H9 (cell line): ENCODE measurements at regions not wholly inside any gene's neighbourhood (a gene's known extent, or its start where the extent isn't known, plus 50 kb on each side); places are given as distances from the start of the nearest gene placed in this dataset.

Experiments
- DNase-seq: peaks from one replicate; pipeline ENCODE4 v3.0.0-alpha.2; 2017
- H2AFZ ChIP-seq: one replicate; pipeline ENCODE4 v1.6.1; 2013; ENCODE audit warnings: mild to moderate bottlenecking, low read length, control low read depth, moderate library complexity
- H2AK5ac ChIP-seq: 2 replicates; pipeline ENCODE4 v1.6.1; 2013; ENCODE audit warnings: low read length, control low read depth, mixed read lengths; ENCODE audit not compliant: insufficient read length
- H2BK120ac ChIP-seq: one replicate; pipeline ENCODE4 v1.6.1; 2013; ENCODE audit warnings: low read depth, mild to moderate bottlenecking, low read length, control low read depth, inconsistent platforms; ENCODE audit not compliant: poor library complexity, severe bottlenecking
- H2BK12ac ChIP-seq: 2 replicates; pipeline ENCODE4 v1.6.1; 2013; ENCODE audit warnings: low read length, control low read depth, mixed read lengths, low read depth; ENCODE audit not compliant: insufficient read length
- H2BK15ac ChIP-seq: 2 replicates; pipeline ENCODE4 v1.6.1; 2013; ENCODE audit warnings: low read depth, low read length, control low read depth
- H2BK20ac ChIP-seq: one replicate; pipeline ENCODE4 v1.6.1; 2013; ENCODE audit warnings: low read depth, mild to moderate bottlenecking, low read length, control low read depth, inconsistent platforms; ENCODE audit not compliant: poor library complexity, severe bottlenecking
- H2BK5ac ChIP-seq: 2 replicates; pipeline ENCODE4 v1.6.1; 2013; ENCODE audit warnings: low read length, control low read depth, mixed read lengths; ENCODE audit not compliant: insufficient read length
- H3K14ac ChIP-seq: 2 replicates; pipeline ENCODE4 v1.6.1; 2013; ENCODE audit warnings: low read length, control low read depth; ENCODE audit not compliant: insufficient read depth
- H3K18ac ChIP-seq: 2 replicates; pipeline ENCODE4 v1.6.1; 2013; ENCODE audit warnings: low read depth, mild to moderate bottlenecking, mixed read lengths, low read length, control low read depth; ENCODE audit not compliant: insufficient read length
- H3K23ac ChIP-seq: 2 replicates; pipeline ENCODE4 v1.6.1; 2013; ENCODE audit warnings: low read length, control low read depth, mixed read lengths, low read depth; ENCODE audit not compliant: insufficient read length
- H3K23me2 ChIP-seq: 2 replicates; pipeline ENCODE4 v1.6.1; 2013; ENCODE audit warnings: low read depth, mild to moderate bottlenecking, mixed read lengths, low read length, control low read depth; ENCODE audit not compliant: insufficient read length, poor library complexity, severe bottlenecking
- H3K27ac ChIP-seq: 2 replicates; pipeline ENCODE4 v1.5.1; 2013; ENCODE audit warnings: low read length, control low read depth, mixed read lengths, low read depth; ENCODE audit not compliant: insufficient read length
- H3K27me3 ChIP-seq: 2 replicates; pipeline ENCODE4 v1.6.1; 2013; ENCODE audit warnings: low read length, control low read depth, inconsistent platforms; ENCODE audit not compliant: insufficient read depth
- H3K4ac ChIP-seq: 2 replicates; pipeline ENCODE4 v1.6.1; 2013; ENCODE audit warnings: low read depth, mild to moderate bottlenecking, control low read depth, inconsistent platforms, low read length, moderate library complexity
- H3K4me1 ChIP-seq: 2 replicates; pipeline ENCODE4 v1.6.1; 2013; ENCODE audit warnings: low read length, control low read depth, inconsistent platforms; ENCODE audit not compliant: insufficient read depth
- H3K4me2 ChIP-seq: 2 replicates; pipeline ENCODE4 v1.6.1; 2013; ENCODE audit warnings: low read length, control low read depth, mixed read lengths; ENCODE audit not compliant: insufficient read length, insufficient read depth
- H3K56ac ChIP-seq: 2 replicates; pipeline ENCODE4 v1.6.1; 2013; ENCODE audit warnings: low read depth, mild to moderate bottlenecking, mixed read lengths, low read length, control low read depth; ENCODE audit not compliant: insufficient read length
- H3K79me1 ChIP-seq: 2 replicates; pipeline ENCODE4 v1.6.1; 2013; ENCODE audit warnings: low read depth, mild to moderate bottlenecking, moderate library complexity, low read length, control low read depth, inconsistent platforms; ENCODE audit not compliant: insufficient read depth, poor library complexity, severe bottlenecking
- H3K79me2 ChIP-seq: 2 replicates; pipeline ENCODE4 v1.6.1; 2013; ENCODE audit warnings: low read length, control low read depth, inconsistent platforms; ENCODE audit not compliant: insufficient read depth
- H3K9ac ChIP-seq: 2 replicates; pipeline ENCODE4 v1.6.1; 2013; ENCODE audit warnings: low read length, control low read depth, mixed read lengths; ENCODE audit not compliant: insufficient read length; ENCODE audit errors: extremely low read depth
- H3K9me3 ChIP-seq: one replicate; pipeline ENCODE4 v1.6.1; 2013; ENCODE audit warnings: low read depth, low read length, inconsistent platforms; ENCODE audit not compliant: control insufficient read depth
- H3T11ph ChIP-seq: one replicate; pipeline ENCODE4 v1.6.1; 2013; ENCODE audit warnings: mild to moderate bottlenecking, low read length, control low read depth, inconsistent platforms
- H4K20me1 ChIP-seq: one replicate; pipeline ENCODE4 v1.6.1; 2013; ENCODE audit not compliant: control insufficient read depth, insufficient read length, insufficient read depth
- H4K5ac ChIP-seq: 2 replicates; pipeline ENCODE4 v1.6.1; 2013; ENCODE audit warnings: low read depth, mild to moderate bottlenecking, mixed read lengths, low read length, control low read depth; ENCODE audit not compliant: insufficient read length
- H4K8ac ChIP-seq: replicated peaks from 2 replicates; pipeline ENCODE4 v1.6.1; 2013; ENCODE audit warnings: low read length, control low read depth, mixed read lengths, low read depth; ENCODE audit not compliant: insufficient read length
- H4K91ac ChIP-seq: 2 replicates; pipeline ENCODE4 v1.6.1; 2013; ENCODE audit warnings: low read depth, mild to moderate bottlenecking, moderate library complexity, mixed read lengths, low read length, control low read depth; ENCODE audit not compliant: insufficient read length
- H3K27ac Mint-ChIP-seq, 3 experiments: 2 replicates in 2 of 3; 3 replicates in 1 of 3; pipeline ENCODE4 v1.8.0; 2020 to 2021; ENCODE audit warnings: mixed read lengths in 3 of 3, mild to moderate bottlenecking in 1 of 3, moderate library complexity in 1 of 3
- H3K27me3 Mint-ChIP-seq: 2 replicates; pipeline ENCODE4 v1.8.0; 2021; ENCODE audit warnings: low read depth, mild to moderate bottlenecking, moderate library complexity, mixed read lengths
- H3K36me3 Mint-ChIP-seq, 3 experiments: 2 replicates in 2 of 3; 3 replicates in 1 of 3; pipeline ENCODE4 v1.8.0; 2020 to 2021; ENCODE audit warnings: low read depth in 3 of 3, mixed read lengths in 3 of 3; ENCODE audit not compliant: insufficient read depth in 1 of 3
- H3K4me1 Mint-ChIP-seq, 2 experiments: 2 replicates each; pipeline ENCODE4 v1.8.0; 2020; ENCODE audit warnings: mixed read lengths in 2 of 2
- H3K4me3 Mint-ChIP-seq, 2 experiments: 2 replicates in 1 of 2; 3 replicates in 1 of 2; pipeline ENCODE4 v1.8.0; 2020 to 2021; ENCODE audit warnings: mild to moderate bottlenecking in 2 of 2, mixed read lengths in 2 of 2, moderate library complexity in 1 of 2
- H3K9me3 Mint-ChIP-seq, 2 experiments: 2 replicates in 1 of 2; 3 replicates in 1 of 2; pipeline ENCODE4 v1.8.0; 2020; ENCODE audit warnings: mild to moderate bottlenecking in 2 of 2, mixed read lengths in 2 of 2, moderate library complexity in 1 of 2
- WGBS: extraction: QIAGEN DNeasy Blood & Tissue Kit; methylation state at CpG from one replicate; pipeline ENCODE4 v1.1.7; 2013; ENCODE audit warnings: missing lambda C conversion rate, low lambda C conversion rate, mixed read lengths; ENCODE audit not compliant: insufficient read length; ENCODE audit errors: extremely low coverage; 5-methylcytosine and 5-hydroxymethylcytosine counted together
- TF ChIP-seq, protein P1 (sequence below): fragments of 200-600 bp; sonication (generic); conservative IDR thresholded peaks from 3 replicates; pipeline ENCODE4 v1.8.0; 2021; ENCODE audit warnings: antibody characterized with exemption, mild to moderate bottlenecking

DNA sequence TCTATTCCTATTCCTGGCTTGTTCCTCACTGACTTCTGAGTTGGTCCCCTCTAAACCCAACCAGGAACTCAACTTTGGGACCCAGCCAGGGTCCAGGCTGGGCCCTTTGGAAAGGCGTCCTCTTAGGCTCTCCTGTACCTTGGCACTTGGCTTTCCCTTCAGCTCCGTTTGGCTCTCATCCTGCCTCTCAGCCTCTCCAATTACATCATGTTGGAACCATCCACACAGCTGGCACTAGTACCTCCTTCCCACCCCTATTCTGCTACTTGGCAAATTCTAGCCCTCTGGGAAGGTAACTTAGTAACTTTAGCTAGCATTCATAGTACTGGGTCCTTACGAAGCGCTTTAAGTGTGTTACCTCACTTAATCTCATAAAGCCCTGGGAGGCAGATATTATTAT lies 205.3 kb upstream of the HABP2 start:
- H3K18ac ChIP-seq, result no peak overlapping the region
- H3K23ac ChIP-seq, result no peak overlapping the region
- H2BK12ac ChIP-seq, result no peak overlapping the region
- no peak overlapping the region for H2BK120ac ChIP-seq
- Mint-ChIP-seq H3K9me3 (peaks cover 0 to 7% of the 10 kb centered on the region in 2 experiments; a peak in 2 of 5 replicates), H3K27ac (no peak overlapping the region; a peak in 1 of 7 replicates), H3K27me3 (no peaks in the 10 kb centered on the region), H3K36me3 (peaks cover 0 to 6% (median 0%) of the 10 kb centered on the region in 3 experiments; a peak in 2 of 7 replicates), H3K4me1 (peaks cover 26 to 32% of the 10 kb centered on the region in 2 experiments), H3K4me3 (no peak overlapping the region)
- DNase-seq, result no peak
- no peaks in the 10 kb centered on the region for H3K79me1 ChIP-seq
- H3K27ac ChIP-seq, result no peak overlapping the region
- no peak overlapping the region for H4K8ac ChIP-seq
- no peak overlapping the region for H3K4me2 ChIP-seq
- H3T11ph ChIP-seq, result no peak overlapping the region
- no peak overlapping the region for H2AK5ac ChIP-seq
- no peak overlapping the region for H3K4ac ChIP-seq
- no peak overlapping the region for H4K91ac ChIP-seq
- no peaks in the 10 kb centered on the region for H3K79me2 ChIP-seq
- H3K23me2 ChIP-seq, result no peaks in the 10 kb centered on the region
- no peak overlapping the region for H2BK5ac ChIP-seq
- no peaks in the 10 kb centered on the region for H4K20me1 ChIP-seq
- no peaks in the 10 kb centered on the region for H3K27me3 ChIP-seq
- H2BK20ac ChIP-seq, result no peak overlapping the region
- TF ChIP-seq, protein P1, sequence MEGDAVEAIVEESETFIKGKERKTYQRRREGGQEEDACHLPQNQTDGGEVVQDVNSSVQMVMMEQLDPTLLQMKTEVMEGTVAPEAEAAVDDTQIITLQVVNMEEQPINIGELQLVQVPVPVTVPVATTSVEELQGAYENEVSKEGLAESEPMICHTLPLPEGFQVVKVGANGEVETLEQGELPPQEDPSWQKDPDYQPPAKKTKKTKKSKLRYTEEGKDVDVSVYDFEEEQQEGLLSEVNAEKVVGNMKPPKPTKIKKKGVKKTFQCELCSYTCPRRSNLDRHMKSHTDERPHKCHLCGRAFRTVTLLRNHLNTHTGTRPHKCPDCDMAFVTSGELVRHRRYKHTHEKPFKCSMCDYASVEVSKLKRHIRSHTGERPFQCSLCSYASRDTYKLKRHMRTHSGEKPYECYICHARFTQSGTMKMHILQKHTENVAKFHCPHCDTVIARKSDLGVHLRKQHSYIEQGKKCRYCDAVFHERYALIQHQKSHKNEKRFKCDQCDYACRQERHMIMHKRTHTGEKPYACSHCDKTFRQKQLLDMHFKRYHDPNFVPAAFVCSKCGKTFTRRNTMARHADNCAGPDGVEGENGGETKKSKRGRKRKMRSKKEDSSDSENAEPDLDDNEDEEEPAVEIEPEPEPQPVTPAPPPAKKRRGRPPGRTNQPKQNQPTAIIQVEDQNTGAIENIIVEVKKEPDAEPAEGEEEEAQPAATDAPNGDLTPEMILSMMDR, result no peak
- H3K9me3 ChIP-seq, result no peaks in the 10 kb centered on the region
- H2BK15ac ChIP-seq, result no peak overlapping the region
- no CpG with 5 or more reads among the region's 4 CpGs for WGBS
- H3K14ac ChIP-seq, result no peak overlapping the region
- no peak overlapping the region for H2AFZ ChIP-seq
- H3K9ac ChIP-seq, result no peak overlapping the region
- H4K5ac ChIP-seq, result no peak overlapping the region
- peaks cover 4% of the 10 kb centered on the region; the same call in 1 of the 2 replicates for H3K4me1 ChIP-seq
- no peak overlapping the region for H3K56ac ChIP-seq
